Esophagus muscularis mucosa (tissue), 3 donors: ENCODE measurements at regions not wholly inside any gene's neighbourhood (a gene's known extent, or its start where the extent isn't known, plus 50 kb on each side); places are given as distances from the start of the nearest gene placed in this dataset.

ENCODE experiments used
- CTCF ChIP-seq, 3 experiments: fragments of 200-600 bp in 2 of 3; fragments of 450-650 bp in 1 of 3; sonication (generic) in 2 of 3; IDR thresholded peaks; one replicate each; pipeline ENCODE4 v1.5.1; 2017 to 2019; ENCODE audit warnings: antibody characterized with exemption in 3 of 3, mild to moderate bottlenecking in 2 of 3, moderate library complexity in 1 of 3
- POLR2A ChIP-seq: fragments of 450-650 bp; IDR thresholded peaks from one replicate; pipeline ENCODE4 v1.6.1; 2017; ENCODE audit warnings: antibody characterized with exemption, moderate library complexity, mild to moderate bottlenecking, low read depth

GRCh38 chr3:549636-550035, 353.1 kb downstream of the CHL1 start:
- TF ChIP-seq CTCF (IDR thresholded peaks at IDR 0.05) (no peak), POLR2A (no peak)
